AG04450 (cell line): ENCODE measurements at regions not wholly inside any gene's neighbourhood (a gene's known extent, or its start where the extent isn't known, plus 50 kb on each side); places are given as distances from the start of the nearest gene placed in this dataset.

Experiments
- CTCF ChIA-PET: fragments of 300-600, 350-600 bp; formaldehyde crosslinking; extraction: SDS; loops from one replicate; lab custom pipeline; 2022; ENCODE audit warnings: antibody characterized with exemption, inconsistent platforms; lab: Charles Lee
- POLR2A ChIA-PET: fragments of 350-600 bp; formaldehyde crosslinking; extraction: SDS; loops from one replicate; lab custom pipeline; 2021; ENCODE audit warnings: antibody characterized with exemption, inconsistent platforms; lab: Yijun Ruan, JAX
- DNase-seq: peaks from one replicate; pipeline ENCODE4 v3.0.0-alpha.2; 2011; ENCODE audit warnings: low read depth, low spot score
- H3K27ac ChIP-seq: one replicate; pipeline ENCODE4 v1.5.1; 2012; ENCODE audit warnings: low read depth, low read length, control low read depth
- H3K27me3 ChIP-seq: one replicate; pipeline ENCODE4 v1.6.0; 2012; ENCODE audit warnings: low read length; ENCODE audit not compliant: control insufficient read depth, insufficient read depth
- H3K4me3 ChIP-seq: 2 replicates; pipeline ENCODE4 v1.5.1; 2011; ENCODE audit warnings: mild to moderate bottlenecking, low read depth, low read length, control low read depth
- H3K9me3 ChIP-seq: 2 replicates; pipeline ENCODE4 v1.5.1; 2012; ENCODE audit warnings: low read length; ENCODE audit not compliant: control insufficient read depth, insufficient read depth
- TF ChIP-seq, protein P1 (sequence below): IDR thresholded peaks from 2 replicates; pipeline ENCODE4 v1.5.1; 2011; ENCODE audit warnings: low read depth, low read length, control low read depth, inconsistent platforms

GRCh38 chr14:71341156-71341555 lies 433.9 kb downstream of the PCNX1 start:
- no peak for DNase-seq
- H3K9me3 ChIP-seq, result no peaks in the 10 kb centered on the region
- no peak overlapping the region for H3K4me3 ChIP-seq
- POLR2A ChIA-PET, result no interaction called here
- H3K27ac ChIP-seq, result no peak overlapping the region
- TF ChIP-seq, protein P1, sequence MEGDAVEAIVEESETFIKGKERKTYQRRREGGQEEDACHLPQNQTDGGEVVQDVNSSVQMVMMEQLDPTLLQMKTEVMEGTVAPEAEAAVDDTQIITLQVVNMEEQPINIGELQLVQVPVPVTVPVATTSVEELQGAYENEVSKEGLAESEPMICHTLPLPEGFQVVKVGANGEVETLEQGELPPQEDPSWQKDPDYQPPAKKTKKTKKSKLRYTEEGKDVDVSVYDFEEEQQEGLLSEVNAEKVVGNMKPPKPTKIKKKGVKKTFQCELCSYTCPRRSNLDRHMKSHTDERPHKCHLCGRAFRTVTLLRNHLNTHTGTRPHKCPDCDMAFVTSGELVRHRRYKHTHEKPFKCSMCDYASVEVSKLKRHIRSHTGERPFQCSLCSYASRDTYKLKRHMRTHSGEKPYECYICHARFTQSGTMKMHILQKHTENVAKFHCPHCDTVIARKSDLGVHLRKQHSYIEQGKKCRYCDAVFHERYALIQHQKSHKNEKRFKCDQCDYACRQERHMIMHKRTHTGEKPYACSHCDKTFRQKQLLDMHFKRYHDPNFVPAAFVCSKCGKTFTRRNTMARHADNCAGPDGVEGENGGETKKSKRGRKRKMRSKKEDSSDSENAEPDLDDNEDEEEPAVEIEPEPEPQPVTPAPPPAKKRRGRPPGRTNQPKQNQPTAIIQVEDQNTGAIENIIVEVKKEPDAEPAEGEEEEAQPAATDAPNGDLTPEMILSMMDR, result no peak
- no peaks in the 10 kb centered on the region for H3K27me3 ChIP-seq
- CTCF ChIA-PET, result no interaction called here

- H3K27ac ChIP-seq, result no peak overlapping the region
- H3K9me3 ChIP-seq, result no peaks in the 10 kb centered on the region
- ChIA-PET CTCF (interaction anchor here (0.9 kb wide), 2 partner anchors 13 to 410 kb away, joined by 3 to 4 read pairs; no protein-coding TSS in a partner anchor), POLR2A (interaction anchor here (0.6 kb wide), 1 partner anchor 173 kb away, joined by 3 read pairs; no protein-coding TSS in a partner anchor)
- H3K4me3 ChIP-seq, result no peak overlapping the region
- DNase-seq, result no peak
- H3K27me3 ChIP-seq, result no peaks in the 10 kb centered on the region
- TF ChIP-seq, protein P1, result no peak
These were observed 436.5 kb downstream of the PCNX1 start for GRCh38 chr14:71343724-71344123.

DNA sequence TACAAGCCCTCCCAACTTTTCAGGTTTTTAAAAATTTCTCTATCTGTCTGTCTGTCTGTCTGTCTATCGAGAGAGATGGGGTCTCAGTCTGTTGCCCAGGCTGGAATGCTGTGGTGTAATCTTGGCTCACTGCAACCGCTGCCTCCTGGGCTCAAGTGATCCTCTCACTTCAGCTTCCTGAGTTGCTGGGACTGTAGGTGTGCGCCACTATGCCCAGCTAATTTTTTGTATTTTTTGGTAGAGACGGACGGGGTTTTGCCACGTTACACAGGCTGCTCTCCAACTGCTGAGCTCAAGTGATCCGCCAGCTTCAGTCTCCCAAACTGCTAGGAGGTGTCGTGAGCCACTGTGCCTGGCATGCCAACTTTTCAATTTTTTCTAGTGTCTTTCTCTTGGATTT lies 437.2 kb downstream of the PCNX1 start:
- ChIA-PET CTCF (interaction anchor here (0.5 to 0.9 kb wide), 3 partner anchors 18 to 409 kb away, joined by 3 to 4 read pairs (median 3); no protein-coding TSS in a partner anchor), POLR2A (no interaction called here)
- Histone ChIP-seq H3K27ac (no peak overlapping the region), H3K4me3 (no peak overlapping the region), H3K27me3 (no peaks in the 10 kb centered on the region), H3K9me3 (no peaks in the 10 kb centered on the region)
- no peak for DNase-seq
- TF ChIP-seq, protein P1, result no peak

DNA sequence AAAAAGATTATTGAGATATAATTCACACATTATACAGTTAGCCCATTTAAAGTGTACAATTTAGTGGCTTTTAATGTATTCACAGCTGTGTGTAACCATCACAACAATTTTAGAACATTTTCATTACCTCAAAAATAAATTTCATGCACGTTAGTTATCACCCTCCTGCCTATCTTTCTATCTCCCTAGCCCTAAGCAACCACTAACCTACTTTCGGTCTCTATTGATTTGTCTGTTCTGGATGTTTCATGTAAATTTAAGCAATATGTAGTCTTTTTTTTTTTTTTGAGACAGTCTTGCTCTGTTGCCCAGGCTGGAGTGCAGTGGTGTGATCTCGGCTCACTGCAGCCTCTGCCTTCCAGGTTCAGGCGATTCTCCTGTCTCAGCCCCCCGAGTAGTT lies 439.4 kb downstream of the PCNX1 start:
- DNase-seq, result no peak
- POLR2A ChIA-PET, result no interaction called here
- Histone ChIP-seq H3K4me3 (no peak overlapping the region), H3K9me3 (no peaks in the 10 kb centered on the region), H3K27ac (no peak overlapping the region), H3K27me3 (no peaks in the 10 kb centered on the region)
- CTCF ChIA-PET, result no interaction called here
- TF ChIP-seq, protein P1, result no peak

- H3K27ac ChIP-seq, result no peak overlapping the region
- no peaks in the 10 kb centered on the region for H3K27me3 ChIP-seq
- H3K9me3 ChIP-seq, result no peaks in the 10 kb centered on the region
- CTCF ChIA-PET, result interaction anchor here (0.6 kb wide), 1 partner anchor 177 kb away, joined by 3 read pairs; no protein-coding TSS in a partner anchor
- DNase-seq, result no peak
- TF ChIP-seq, protein P1, result no peak
- H3K4me3 ChIP-seq, result no peak overlapping the region
- POLR2A ChIA-PET, result no interaction called here
These were observed 441.1 kb downstream of the PCNX1 start for GRCh38 chr14:71348394-71348793.
